RWPE1 (cell line): ENCODE measurements at regions not wholly inside any gene's neighbourhood (a gene's known extent, or its start where the extent isn't known, plus 50 kb on each side); places are given as distances from the start of the nearest gene placed in this dataset.

Source experiments
- CTCF ChIA-PET: fragments of 350-600 bp; sonication (Branson Sonifier 250); formaldehyde crosslinking; extraction: SDS; loops from one replicate; lab custom pipeline; 2021; lab: Yijun Ruan, JAX
- POLR2A ChIA-PET: fragments of 400-600 bp; formaldehyde crosslinking; extraction: SDS; loops from one replicate; lab custom pipeline; 2020; ENCODE audit warnings: antibody characterized with exemption; ENCODE audit not compliant: low non-redundant PET; lab: Yijun Ruan, JAX
- DNase-seq: peaks from one replicate; pipeline ENCODE4 v3.0.0; 2012; ENCODE audit warnings: low spot score
- H3K27ac ChIP-seq: fragments of 450-650 bp; 2 replicates; pipeline ENCODE4 v1.5.1; 2017
- TF ChIP-seq, protein P1 (sequence below): fragments of 450-650 bp; conservative IDR thresholded peaks from 2 replicates; pipeline ENCODE4 v1.5.1; 2017; ENCODE audit warnings: low read depth, mild to moderate bottlenecking

DNA sequence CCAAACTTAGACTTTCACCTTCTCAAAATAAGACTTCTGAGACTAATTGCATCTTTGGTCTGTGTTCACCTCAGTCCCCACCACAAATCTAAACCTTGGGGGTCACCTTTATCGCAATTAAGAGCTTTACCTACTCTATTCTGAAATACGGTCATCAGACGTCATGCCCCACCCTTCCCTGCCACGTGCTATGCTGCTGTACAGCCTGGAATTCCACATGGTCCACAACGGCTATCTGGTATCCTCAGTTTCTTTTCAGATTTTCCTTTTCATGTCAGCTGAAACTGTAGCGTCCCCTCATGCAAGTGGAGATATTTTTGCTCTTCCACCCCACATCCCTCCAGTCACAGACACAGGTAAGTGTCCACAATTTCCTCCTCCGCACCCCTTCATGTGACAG is 511.1 kb downstream of the DIRAS2 start:
- ChIA-PET CTCF (interaction anchor here (1.6 kb wide), 1 partner anchor 11 kb away, joined by 8 read pairs; no protein-coding TSS in a partner anchor), POLR2A (no interaction called here)
- H3K27ac ChIP-seq = no peak overlapping the region
- DNase-seq = no peak
- TF ChIP-seq, protein P1, sequence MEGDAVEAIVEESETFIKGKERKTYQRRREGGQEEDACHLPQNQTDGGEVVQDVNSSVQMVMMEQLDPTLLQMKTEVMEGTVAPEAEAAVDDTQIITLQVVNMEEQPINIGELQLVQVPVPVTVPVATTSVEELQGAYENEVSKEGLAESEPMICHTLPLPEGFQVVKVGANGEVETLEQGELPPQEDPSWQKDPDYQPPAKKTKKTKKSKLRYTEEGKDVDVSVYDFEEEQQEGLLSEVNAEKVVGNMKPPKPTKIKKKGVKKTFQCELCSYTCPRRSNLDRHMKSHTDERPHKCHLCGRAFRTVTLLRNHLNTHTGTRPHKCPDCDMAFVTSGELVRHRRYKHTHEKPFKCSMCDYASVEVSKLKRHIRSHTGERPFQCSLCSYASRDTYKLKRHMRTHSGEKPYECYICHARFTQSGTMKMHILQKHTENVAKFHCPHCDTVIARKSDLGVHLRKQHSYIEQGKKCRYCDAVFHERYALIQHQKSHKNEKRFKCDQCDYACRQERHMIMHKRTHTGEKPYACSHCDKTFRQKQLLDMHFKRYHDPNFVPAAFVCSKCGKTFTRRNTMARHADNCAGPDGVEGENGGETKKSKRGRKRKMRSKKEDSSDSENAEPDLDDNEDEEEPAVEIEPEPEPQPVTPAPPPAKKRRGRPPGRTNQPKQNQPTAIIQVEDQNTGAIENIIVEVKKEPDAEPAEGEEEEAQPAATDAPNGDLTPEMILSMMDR = no peak

DNA sequence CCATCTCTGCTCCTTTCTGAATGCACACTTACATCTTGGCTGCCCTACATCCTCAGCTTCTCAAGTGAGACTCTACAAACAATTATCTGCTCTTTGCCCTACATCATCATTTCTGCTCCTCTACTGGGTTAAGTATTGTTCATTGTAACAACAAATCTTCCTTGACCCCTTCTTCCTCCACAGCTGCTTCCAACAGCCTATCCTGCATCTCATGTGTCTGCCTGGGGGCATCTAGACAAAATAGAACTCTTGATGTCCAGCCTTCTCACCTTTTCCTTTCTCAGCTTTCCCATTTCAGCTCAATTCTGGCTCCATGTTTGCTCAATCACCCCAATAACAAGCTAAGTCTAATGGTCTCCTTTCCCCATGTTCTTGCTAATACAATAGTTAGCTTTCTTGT is 509.8 kb downstream of the DIRAS2 start:
- no peak overlapping the region for H3K27ac ChIP-seq
- TF ChIP-seq, protein P1 = no peak
- DNase-seq = no peak
- ChIA-PET CTCF (no interaction called here), POLR2A (no interaction called here)

DNA sequence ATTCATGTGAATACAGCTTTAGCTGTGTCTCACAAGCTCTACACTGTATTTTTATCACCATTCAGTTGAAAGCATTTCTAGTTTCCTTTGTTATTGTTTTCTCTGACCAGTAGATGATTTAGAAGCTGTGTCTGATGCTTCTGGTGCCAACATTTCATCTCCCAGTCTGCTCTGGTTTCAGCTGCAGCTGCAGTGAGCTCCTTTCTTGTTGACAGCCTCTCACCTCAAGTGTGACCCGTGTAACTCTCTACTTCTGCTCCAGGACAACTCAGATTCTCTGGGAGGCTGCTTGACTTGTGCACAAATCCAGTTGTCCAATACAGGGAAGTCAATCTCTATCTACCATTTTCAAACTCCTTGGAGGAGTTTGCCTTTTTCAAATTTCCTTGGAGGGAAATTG is 504.8 kb downstream of the DIRAS2 start:
- TF ChIP-seq, protein P1 = no peak
- no peak overlapping the region for H3K27ac ChIP-seq
- DNase-seq = no peak
- CTCF ChIA-PET = interaction anchor here (1.4 kb wide), 1 partner anchor 732 kb away, joined by 3 read pairs; no protein-coding TSS in a partner anchor
- POLR2A ChIA-PET = no interaction called here

DNA sequence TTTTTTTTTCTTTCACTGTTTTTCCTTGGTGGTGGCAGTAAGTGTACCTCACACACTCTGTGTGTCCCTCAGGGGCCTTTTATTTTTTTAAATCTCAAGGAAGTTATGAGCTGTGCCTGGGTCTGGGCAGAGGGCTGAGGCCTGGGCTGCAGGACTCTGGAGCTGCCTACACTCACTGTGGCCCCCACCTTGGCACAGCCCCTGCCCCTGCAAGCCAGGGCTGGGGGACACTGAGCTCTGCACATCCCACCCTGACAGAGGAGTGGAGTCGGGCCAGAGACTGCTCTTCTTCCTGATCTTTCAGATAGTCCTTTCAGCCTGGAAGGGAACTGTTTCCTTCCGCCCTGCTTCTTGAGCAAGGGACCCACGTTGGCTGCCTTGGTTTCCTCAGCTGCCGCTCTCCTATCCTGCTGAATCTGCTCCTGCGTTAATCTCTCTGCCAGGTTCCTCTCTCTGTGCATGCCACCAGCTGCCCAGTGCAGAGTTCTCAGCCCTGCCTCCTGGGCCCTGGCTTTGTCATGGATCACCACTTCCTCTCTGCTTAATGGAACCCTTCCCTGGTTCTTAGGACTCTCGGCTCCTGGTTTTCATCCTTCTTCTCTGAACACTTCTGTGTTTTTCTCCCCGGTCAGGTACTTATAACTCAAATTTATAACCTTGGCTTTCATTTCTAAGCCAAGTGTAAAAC is 502.3 kb downstream of the DIRAS2 start:
- CTCF ChIA-PET = interaction anchor here (0.7 to 1.4 kb wide), 2 partner anchors 538 to 708 kb away, joined by 4 read pairs; no protein-coding TSS in a partner anchor
- DNase-seq = no peak

DNA sequence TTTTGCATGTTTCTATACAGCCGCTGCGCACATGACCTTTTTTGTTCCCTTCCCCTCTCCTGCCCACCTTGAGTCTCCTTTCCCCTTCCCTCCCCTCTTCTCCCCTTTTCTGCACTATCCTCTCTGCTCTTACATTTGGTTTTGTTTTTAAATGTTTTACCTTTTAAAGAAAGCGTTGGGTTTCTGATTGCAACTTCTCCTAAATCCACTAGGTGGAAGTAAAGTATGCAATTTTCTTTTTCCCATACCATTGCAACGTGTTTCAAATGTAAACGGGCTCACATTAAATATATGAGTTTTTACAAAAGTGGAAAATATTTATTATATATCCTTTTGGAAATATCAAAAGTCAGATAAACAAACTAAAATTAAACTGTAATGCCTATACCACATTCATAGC is 500.9 kb downstream of the DIRAS2 start:
- CTCF ChIA-PET = interaction anchor here (0.6 to 1.9 kb wide), 8 partner anchors 10 to 1205 kb away, joined by 3 to 8 read pairs (median 4); no protein-coding TSS in a partner anchor
- peak; percentile 35 for DNase-seq
- TF ChIP-seq, protein P1 = peak; percentile 81
- POLR2A ChIA-PET = no interaction called here
- no peak overlapping the region for H3K27ac ChIP-seq

More for the DNA sequence above, 502.3 kb downstream of the DIRAS2 start:
- POLR2A ChIA-PET = no interaction called here
- TF ChIP-seq, protein P1 = no peak
- H3K27ac ChIP-seq = no peak overlapping the region

DNA sequence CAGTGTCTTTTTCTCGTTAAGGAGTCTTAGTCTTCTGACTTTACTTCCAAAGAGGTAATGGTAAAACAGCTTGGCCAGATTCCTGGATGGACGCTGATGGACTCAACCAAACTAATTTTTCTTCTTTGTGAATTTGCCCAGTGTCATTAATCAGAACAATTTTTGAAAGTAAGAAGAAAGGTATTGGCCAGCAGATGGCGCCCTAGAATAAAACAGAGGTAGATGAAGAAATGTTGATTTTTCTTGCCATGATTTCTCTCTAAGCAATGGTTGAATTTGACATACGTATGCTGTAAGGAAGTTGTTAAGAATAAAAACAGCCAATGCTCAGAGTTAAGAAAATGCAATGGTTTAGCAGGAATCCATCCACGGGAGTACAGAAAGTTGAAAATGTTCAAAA is 500.0 kb downstream of the DIRAS2 start:
- H3K27ac ChIP-seq = no peak overlapping the region
- ChIA-PET POLR2A (no interaction called here), CTCF (interaction anchor here (0.6 to 1.9 kb wide), 7 partner anchors 11 to 1204 kb away, joined by 4 to 8 read pairs (median 5); no protein-coding TSS in a partner anchor)
- DNase-seq = peak; percentile 22
- TF ChIP-seq, protein P1 = peak; percentile 54
